RWPE2 (cell line): ENCODE measurements at regions not wholly inside any gene's neighbourhood (a gene's known extent, or its start where the extent isn't known, plus 50 kb on each side); places are given as distances from the start of the nearest gene placed in this dataset.

ENCODE experiments used
- ATAC-seq: fragments of 200-7000 bp; cut with Tn5 transposase; 3 replicates; pipeline ENCODE4 v1.9.1; 2021; ENCODE audit warnings: low read depth
- DNase-seq: peaks from one replicate; pipeline ENCODE4 v3.0.0-alpha.2; 2020; ENCODE audit warnings: low spot score
- H3K27ac ChIP-seq: fragments of 450-650 bp; 2 replicates; pipeline ENCODE4 v1.5.1; 2017; ENCODE audit warnings: mild to moderate bottlenecking; ENCODE audit not compliant: poor library complexity, severe bottlenecking
- H3K27me3 ChIP-seq: fragments of 250-450 bp; sonication (Bioruptor Pico); 2 replicates; pipeline ENCODE4 v1.5.1; 2021; ENCODE audit warnings: mild to moderate bottlenecking, moderate library complexity; ENCODE audit not compliant: insufficient read depth, poor library complexity, severe bottlenecking
- H3K36me3 ChIP-seq: fragments of 250-450 bp; sonication (Bioruptor Pico); 2 replicates; pipeline ENCODE4 v1.5.1; 2020; ENCODE audit warnings: low read depth, mild to moderate bottlenecking, moderate library complexity
- H3K4me1 ChIP-seq: fragments of 250-450 bp; sonication (Bioruptor Pico); 2 replicates; pipeline ENCODE4 v1.5.1; 2021; ENCODE audit warnings: mild to moderate bottlenecking, moderate library complexity; ENCODE audit not compliant: insufficient read depth, poor library complexity, severe bottlenecking
- H3K4me3 ChIP-seq: fragments of 250-450 bp; sonication (Bioruptor Pico); 2 replicates; pipeline ENCODE4 v1.5.1; 2021; ENCODE audit warnings: mild to moderate bottlenecking, moderate library complexity; ENCODE audit not compliant: severe bottlenecking
- H3K9me3 ChIP-seq: fragments of 250-450 bp; sonication (Bioruptor Pico); 2 replicates; pipeline ENCODE4 v1.5.1; 2021; ENCODE audit warnings: mild to moderate bottlenecking, moderate library complexity; ENCODE audit not compliant: severe bottlenecking
- CTCF ChIP-seq: fragments of 450-650 bp; IDR thresholded peaks from one replicate; pipeline ENCODE4 v1.5.1; 2017; ENCODE audit warnings: mild to moderate bottlenecking, moderate library complexity; ENCODE audit not compliant: poor library complexity, severe bottlenecking

DNA sequence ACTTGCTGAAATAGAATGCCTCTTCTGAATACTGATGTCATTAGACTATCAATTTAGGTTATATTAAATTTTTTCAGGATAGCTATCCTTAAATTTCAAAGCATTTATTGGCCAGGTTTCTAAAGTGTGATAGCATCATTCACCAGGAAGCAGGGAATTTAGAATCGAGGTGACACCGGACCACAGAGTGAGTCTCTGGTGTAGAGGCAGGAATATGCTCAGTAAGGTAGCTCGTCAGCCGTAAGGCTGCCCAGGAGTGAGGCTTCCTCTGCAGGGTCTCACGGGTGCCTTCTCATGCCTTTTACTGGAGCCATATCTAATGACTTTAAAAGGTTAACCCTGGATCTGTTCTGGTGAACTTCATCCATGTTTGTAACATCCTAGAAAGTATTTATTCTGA, 170.8 kb upstream of the KLF14 start:
- DNase-seq (no peak), ATAC-seq (no peak)
- Histone ChIP-seq H3K27me3 (no peaks in the 10 kb centered on the region), H3K36me3 (peaks cover 92% of the 10 kb centered on the region), H3K4me3 (no peak overlapping the region), H3K27ac (peak overlapping the region; percentile 100), H3K9me3 (no peaks in the 10 kb centered on the region), H3K4me1 (peaks cover 89% of the 10 kb centered on the region)
- no peak for TF ChIP-seq CTCF

DNA sequence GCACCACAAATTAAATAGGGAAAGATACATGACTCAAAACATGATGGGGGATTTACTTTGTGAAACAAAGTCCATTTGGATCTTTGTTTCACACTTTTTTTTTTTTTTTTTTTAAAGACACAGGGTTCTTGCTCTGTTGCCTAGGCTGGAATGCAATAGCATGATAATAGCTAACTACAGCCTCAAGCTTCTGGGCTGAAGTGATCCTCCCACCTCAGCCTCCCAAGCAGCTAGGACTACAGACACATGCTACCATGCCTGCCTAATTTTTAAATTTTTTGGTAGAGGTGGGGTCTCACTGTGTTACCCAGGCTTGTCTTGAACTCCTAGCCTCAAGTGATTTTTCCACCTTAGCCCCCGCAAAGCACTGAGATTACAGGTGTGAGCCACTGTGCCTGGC, 172.6 kb upstream of the KLF14 start:
- peak overlapping the region; percentile 100 for H3K27ac ChIP-seq

GRCh38 chr7:130907439-130907838, 173.4 kb upstream of the KLF14 start:
- Histone ChIP-seq H3K27me3 (no peaks in the 10 kb centered on the region), H3K36me3 (peaks cover 92% of the 10 kb centered on the region), H3K4me1 (peaks cover 68% of the 10 kb centered on the region), H3K4me3 (no peak overlapping the region), H3K27ac (peak overlapping the region; percentile 100), H3K9me3 (no peaks in the 10 kb centered on the region)
- no peak for TF ChIP-seq CTCF
- DNase-seq (no peak), ATAC-seq (no peak)

More for the DNA sequence above, 172.6 kb upstream of the KLF14 start:
- DNase-seq, result no peak
- no peak overlapping the region for H3K4me3 ChIP-seq
- no peaks in the 10 kb centered on the region for H3K27me3 ChIP-seq
- H3K9me3 ChIP-seq, result no peaks in the 10 kb centered on the region
- peaks cover 92% of the 10 kb centered on the region for H3K36me3 ChIP-seq
- ATAC-seq, result no peak
- TF ChIP-seq CTCF, result no peak
- peaks cover 77% of the 10 kb centered on the region for H3K4me1 ChIP-seq

- peaks cover 57% of the 10 kb centered on the region for H3K4me1 ChIP-seq
Observed at GRCh38 chr7:130908345-130909160, 174.5 kb upstream of the KLF14 start.

More at GRCh38 chr7:130908345-130909160, 174.5 kb upstream of the KLF14 start:
- no peak for TF ChIP-seq CTCF
- no peak overlapping the region for H3K4me3 ChIP-seq
- H3K27ac ChIP-seq, result peak overlapping the region; percentile 100
- DNase-seq (no peak), ATAC-seq (no peak)
- no peaks in the 10 kb centered on the region for H3K27me3 ChIP-seq
- H3K9me3 ChIP-seq, result no peaks in the 10 kb centered on the region
- peaks cover 85% of the 10 kb centered on the region for H3K36me3 ChIP-seq
